Epithelial cell of prostate (primary cell): ENCODE measurements at regions not wholly inside any gene's neighbourhood (a gene's known extent, or its start where the extent isn't known, plus 50 kb on each side); places are given as distances from the start of the nearest gene placed in this dataset.
A peak's percentile ranks its signal among the peaks of the same experiment; 100 is the strongest.
"Not testable (repeated sequence)": the region's sequence is repeated elsewhere in the genome, so short reads cannot be mapped to it uniquely, and the experiment has no call there.

Experiments used
- DNase-seq: peaks from one replicate; pipeline ENCODE4 v3.0.0-alpha.2; 2011; ENCODE audit warnings: low read depth, low spot score
- H3K27ac ChIP-seq: fragments of 450-650 bp; 2 replicates; pipeline ENCODE4 v1.5.1; 2017; ENCODE audit warnings: mild to moderate bottlenecking

DNA sequence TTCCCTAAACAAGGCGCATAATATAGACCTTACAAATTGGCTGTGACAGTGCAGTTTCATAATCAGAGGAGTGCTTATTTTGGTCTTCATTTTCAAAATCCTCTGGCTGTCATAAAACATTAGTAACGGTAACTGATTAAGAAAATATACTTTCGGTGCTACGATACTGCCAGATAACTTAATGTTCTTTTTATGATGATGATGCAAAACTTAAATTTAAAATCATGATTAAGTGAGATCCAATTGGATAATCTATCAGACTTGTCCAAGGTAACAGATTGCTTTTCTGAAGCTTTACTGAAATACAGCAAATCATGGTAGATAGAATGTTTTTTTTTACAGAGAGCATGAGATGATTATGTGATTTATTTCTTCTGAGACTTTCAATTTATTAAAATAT is 364.2 kb upstream of the CNTN3 start:
- H3K27ac ChIP-seq = no peak overlapping the region
- no peak for DNase-seq

- not testable (repeated sequence) for DNase-seq, H3K27ac ChIP-seq
Observed at GRCh38 chr3:74985028-74985904, 370.8 kb upstream of the CNTN3 start.

DNA sequence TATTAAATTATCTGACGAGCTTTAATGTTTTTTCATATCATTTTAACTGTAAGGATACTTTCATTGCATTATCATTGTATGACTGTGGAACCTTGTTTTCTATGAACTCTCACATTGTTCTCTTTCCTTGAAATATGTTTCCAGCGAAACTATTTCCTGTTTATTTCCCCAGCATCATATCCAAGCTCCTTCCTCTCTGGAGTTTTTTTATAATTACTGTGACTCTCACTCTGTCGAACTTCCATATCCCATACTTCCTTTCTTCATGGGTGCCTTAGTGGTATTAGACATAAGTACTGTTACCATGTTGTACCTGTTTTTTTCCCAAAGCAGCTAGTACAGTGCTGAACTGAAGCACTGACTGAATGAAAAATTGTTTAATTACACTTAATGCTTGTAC is 373.6 kb upstream of the CNTN3 start:
- no peak for DNase-seq
- H3K27ac ChIP-seq = no peak overlapping the region

- H3K27ac ChIP-seq = no peak overlapping the region
- DNase-seq = no peak
Observed at GRCh38 chr3:74992898-74993297, 378.4 kb upstream of the CNTN3 start.

DNA sequence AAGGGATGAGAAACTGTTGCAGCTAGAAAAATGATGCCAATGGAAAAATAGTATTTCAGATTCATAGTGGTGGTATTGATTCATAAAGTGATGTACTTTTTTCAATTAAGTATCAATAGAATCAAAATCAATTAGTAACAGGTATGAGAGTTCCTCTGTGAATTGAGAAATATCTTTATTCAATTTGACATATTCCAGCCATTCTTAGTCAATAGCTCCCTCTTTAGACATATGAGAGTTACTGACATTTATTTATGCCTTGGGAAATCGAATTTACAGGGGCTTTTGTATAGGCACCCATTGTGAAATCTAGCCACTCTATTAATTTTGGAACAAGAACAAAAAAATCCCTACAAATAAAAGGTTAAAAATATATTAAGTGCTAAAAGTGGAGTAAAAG is 386.9 kb upstream of the CNTN3 start:
- DNase-seq = no peak
- no peak overlapping the region for H3K27ac ChIP-seq

GRCh38 chr3:75012791-75013331 is 398.4 kb upstream of the CNTN3 start:
- DNase-seq = no peak
- H3K27ac ChIP-seq = no peak overlapping the region

DNA sequence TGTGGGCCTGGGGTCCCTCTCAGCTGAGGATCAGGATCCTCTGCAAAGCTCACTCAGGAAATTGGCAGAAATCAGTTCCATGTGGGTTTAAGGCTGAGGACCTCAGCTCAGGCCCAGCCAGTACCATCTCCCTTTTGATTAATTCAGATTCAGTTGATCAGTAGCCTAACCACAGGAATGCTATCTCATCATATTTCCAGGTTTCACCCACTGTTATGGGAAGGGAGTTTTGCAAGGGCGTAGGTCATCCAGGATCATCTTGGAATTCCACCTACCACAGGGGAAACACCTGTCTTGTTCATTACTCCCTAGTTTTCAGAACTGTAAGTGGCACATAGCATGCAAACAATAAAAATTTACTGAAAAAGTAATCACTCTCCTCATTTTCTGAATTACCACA is 399.5 kb upstream of the CNTN3 start:
- no peak overlapping the region for H3K27ac ChIP-seq
- DNase-seq = no peak

GRCh38 chr3:75015280-75015679 is 400.8 kb upstream of the CNTN3 start:
- H3K27ac ChIP-seq = no peak overlapping the region
- DNase-seq = no peak

DNA sequence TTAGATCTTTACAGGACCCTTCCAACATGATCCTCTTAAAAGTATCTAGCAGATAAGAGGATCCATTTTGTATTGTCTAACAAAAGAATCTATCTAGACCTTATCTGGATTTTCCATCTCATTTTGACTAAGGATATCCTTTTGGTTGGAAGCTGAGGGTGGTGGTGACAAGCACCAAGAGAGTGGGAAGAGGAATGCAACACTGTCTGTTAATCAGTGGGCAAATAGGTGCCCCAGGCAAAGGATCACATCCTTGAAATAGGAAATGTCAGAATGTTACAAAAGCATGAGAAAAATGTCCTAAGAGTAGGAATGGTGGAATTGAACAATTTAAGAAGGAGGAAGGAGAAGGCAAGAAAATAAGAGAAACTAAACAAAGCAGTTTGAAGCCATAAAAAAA is 420.7 kb upstream of the CNTN3 start:
- DNase-seq = no peak
- H3K27ac ChIP-seq = no peak overlapping the region

- H3K27ac ChIP-seq = no peak overlapping the region
- no peak for DNase-seq
Observed at GRCh38 chr3:75042941-75043340, 428.5 kb upstream of the CNTN3 start.

DNA sequence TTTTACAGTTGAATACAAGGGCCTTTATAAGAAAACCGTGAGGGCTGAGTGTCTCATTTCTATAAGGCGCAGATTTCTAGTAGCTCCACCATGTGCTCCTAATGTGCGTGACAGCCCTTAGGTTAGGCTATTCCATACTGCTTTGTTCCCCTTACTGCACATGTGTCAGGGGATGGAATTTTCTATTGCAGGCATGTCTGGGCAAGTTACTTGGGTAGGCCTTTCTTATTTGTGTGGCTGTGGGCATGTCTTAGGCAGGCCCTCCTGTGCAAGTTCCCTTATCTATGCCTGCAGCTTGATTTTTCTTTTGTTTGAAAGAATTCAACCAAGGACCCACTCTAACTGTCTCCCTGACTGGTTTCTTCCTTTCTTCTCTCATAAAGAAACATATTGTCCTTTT is 434.2 kb upstream of the CNTN3 start:
- peak overlapping the region; percentile 61 for H3K27ac ChIP-seq
- DNase-seq = peak; percentile 72

DNA sequence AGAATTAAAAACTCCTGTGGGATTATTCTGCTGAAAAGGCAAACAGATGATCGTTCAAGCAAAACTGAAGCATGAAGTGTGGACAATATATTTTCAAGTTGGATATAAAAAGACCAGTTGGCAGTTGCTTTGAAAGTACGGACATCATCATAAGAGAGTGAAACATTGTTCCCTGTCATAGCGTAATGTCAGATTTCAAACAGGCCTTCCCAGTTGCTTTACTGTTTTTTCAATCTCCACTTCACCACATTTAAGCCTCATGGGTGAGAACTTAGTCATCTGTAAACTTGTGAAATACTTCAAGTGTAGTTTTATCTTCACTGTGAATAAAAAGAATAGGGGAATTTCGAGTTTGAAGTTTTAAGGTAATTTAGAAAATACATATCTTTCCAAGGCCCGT is 435.1 kb upstream of the CNTN3 start:
- DNase-seq = no peak

DNA sequence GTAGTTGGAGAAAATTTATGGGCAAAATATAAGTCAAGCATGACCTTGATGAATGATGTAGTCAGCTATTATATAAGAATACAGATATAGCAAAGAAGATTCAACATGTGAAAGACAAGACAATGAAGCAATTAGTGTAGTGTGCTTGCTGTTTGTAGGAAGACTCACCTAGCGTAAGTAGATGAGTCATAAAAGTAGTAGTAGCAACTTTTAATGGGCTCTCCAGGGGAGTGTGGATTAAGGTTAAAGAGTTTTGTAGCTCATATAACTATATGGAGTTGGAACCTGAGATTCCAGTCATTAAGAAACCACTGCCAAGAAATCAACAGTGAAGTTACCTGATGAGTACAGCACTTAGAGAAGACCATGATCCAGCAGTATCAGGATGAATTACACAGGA is 444.7 kb upstream of the CNTN3 start:
- no peak for DNase-seq
- H3K27ac ChIP-seq = no peak overlapping the region

More for the DNA sequence above, 435.1 kb upstream of the CNTN3 start:
- H3K27ac ChIP-seq = peak overlapping the region; percentile 61

DNA sequence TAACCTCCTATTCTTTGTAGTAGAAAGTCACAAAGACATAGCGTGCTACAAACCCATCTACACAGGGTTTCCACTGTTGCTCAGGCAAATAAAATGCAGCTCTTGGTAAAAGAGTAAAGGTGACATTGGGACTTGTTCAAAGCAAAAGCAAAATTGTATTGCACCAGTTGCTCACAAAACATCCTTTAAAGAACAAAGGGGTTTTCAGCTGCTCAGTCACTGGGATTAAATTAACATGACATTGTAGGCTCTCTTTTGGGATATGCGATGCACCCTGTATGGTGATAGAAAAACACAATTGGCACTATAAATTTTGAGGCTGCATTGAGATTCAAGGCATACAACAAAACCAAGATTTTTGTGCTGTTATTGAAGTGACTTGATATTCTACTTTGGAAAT is 447.3 kb upstream of the CNTN3 start:
- H3K27ac ChIP-seq = no peak overlapping the region
- no peak for DNase-seq

DNA sequence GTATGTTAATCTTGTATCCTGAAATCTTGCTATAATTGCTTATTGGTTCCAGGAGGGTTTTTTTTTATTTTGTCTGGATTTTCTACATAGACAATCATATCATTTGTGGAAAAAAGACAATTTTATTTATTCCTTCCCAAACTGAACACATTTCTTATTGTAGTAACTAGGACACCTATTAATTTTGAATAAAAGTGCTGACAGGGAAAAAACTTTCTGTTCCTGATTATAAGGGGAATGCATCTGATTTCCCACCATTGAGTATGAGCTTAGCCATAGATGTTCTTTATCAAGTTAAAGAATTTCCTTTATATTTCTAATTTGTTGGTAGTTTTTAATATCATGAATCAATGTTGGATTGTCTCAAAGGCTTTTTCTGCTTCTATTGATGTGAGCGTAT is 460.7 kb upstream of the CNTN3 start:
- DNase-seq = no peak
- H3K27ac ChIP-seq = no peak overlapping the region

DNA sequence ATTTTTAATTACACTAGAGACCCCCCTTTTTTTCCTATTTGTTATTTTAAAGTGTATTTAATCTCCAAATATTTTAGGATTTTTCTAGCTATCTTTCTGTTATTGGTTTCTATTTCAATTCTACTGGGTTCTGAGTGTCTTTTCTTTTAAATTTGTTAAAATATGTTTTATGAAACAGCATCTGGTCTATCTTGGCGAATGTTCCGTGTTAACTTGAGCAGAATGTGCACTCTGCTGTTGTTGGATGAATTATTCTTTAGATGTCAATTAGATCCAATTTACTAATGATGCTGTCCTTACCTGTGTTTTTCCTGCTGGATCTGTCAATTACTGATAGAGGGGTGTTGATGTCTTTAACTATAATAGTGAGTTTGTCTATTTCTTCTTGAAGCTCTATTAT is 462.0 kb upstream of the CNTN3 start:
- no peak overlapping the region for H3K27ac ChIP-seq

DNA sequence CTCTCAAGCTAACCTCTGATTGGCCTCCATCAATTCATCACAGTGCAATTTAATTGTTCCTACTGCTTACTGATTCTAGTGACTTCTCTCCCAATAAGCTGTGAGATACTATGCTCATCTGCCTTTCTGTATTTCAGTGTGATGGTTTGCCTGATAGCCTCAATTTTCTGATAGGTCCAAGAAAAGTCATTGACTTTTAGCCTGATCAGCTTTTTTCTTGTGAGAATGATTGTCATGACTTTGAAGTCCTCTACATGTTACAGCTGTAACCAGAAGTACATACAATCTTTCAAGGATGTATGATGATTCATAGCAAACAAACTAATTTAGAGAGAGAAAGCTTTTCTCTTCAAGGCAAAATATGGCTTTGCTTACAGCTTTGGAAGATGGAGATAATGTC is 463.8 kb upstream of the CNTN3 start:
- no peak overlapping the region for H3K27ac ChIP-seq
- no peak for DNase-seq

More for the DNA sequence above, 462.0 kb upstream of the CNTN3 start:
- no peak for DNase-seq

GRCh38 chr3:75082845-75083244 is 468.4 kb upstream of the CNTN3 start:
- H3K27ac ChIP-seq = no peak overlapping the region
- no peak for DNase-seq

GRCh38 chr3:75089841-75090240 is 475.4 kb upstream of the CNTN3 start:
- no peak for DNase-seq
- no peak overlapping the region for H3K27ac ChIP-seq

DNA sequence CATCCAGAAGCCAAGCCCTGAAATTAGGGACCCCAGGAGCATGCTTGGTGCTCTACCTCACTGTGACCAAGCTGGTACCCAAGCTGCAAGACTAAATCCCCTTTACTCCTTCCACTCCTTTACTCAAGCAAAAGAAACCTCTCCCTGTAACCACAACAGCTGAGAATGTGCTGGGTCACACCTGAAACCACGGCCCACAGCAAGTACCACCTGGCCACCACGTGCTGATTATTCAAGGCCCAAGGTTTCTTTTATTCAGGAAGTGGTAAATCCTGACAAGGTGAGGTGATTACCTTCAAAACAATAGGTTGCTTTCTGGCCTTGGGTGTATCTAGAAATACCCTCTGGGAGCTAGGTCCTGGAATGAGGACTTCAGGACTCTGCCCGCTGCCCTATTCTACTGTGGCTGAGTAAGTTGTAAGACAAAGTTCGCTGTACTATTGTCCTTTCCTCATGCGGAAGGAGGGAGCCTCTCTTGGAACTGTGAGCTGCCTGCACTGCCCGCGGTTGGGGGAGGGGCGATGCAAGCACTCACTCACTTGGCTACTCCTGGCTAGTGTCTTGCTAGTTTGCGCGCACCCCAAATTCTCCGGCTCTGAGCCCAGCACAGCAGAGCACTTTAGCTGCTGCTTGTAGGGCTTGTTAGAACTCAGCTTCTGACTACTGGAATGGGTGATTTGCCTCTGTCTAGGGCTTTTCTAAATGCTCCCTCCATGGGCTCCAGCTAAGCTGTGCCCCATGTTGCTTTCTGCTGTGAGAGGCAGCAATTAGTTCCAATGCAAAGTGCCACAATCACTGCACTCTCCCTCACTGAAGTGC is 487.1 kb upstream of the CNTN3 start:
- DNase-seq = no peak
- no peak overlapping the region for H3K27ac ChIP-seq

- no peak for DNase-seq
- H3K27ac ChIP-seq = no peak overlapping the region
Observed at GRCh38 chr3:75110741-75111140, 496.3 kb upstream of the CNTN3 start.
